B cell (primary cell): ENCODE measurements at regions not wholly inside any gene's neighbourhood (a gene's known extent, or its start where the extent isn't known, plus 50 kb on each side); places are given as distances from the start of the nearest gene placed in this dataset.

Source experiments
- ATAC-seq: fragments of 200-7000 bp; cut with Tn5 transposase; one replicate; pipeline ENCODE4 v1.10.0; 2021; ENCODE audit warnings: low read depth, mild to moderate bottlenecking, moderate number of reproducible peaks, moderate library complexity
- CTCF ChIA-PET: fragments of 350-600 bp; sonication (Branson Sonifier 250); formaldehyde crosslinking; loops from one replicate; lab custom pipeline; 2021; ENCODE audit warnings: antibody characterized with exemption, inconsistent platforms; lab: Charles Lee
- POLR2A ChIA-PET: fragments of 350-600 bp; sonication (Branson Sonifier 250); formaldehyde crosslinking; loops from one replicate; lab custom pipeline; 2021; ENCODE audit warnings: antibody characterized with exemption; lab: Charles Lee
- DNase-seq: peaks from one replicate; pipeline ENCODE4 v3.0.0; 2013
- H2AFZ ChIP-seq: 2 replicates; pipeline ENCODE4 v1.6.1; 2012; ENCODE audit warnings: mild to moderate bottlenecking, low read depth, low read length; ENCODE audit not compliant: insufficient read depth, poor library complexity, severe bottlenecking
- H3K27ac ChIP-seq, 2 donors: 1 replicate in 1 of 2; 2 replicates in 1 of 2; pipeline ENCODE4 v1.5.1; 2012 to 2013; ENCODE audit warnings: low read length in 2 of 2, mild to moderate bottlenecking in 2 of 2, moderate library complexity in 1 of 2
- H3K27me3 ChIP-seq, 4 experiments: fragments of 200-600 bp in 1 of 4; sonication (generic) in 1 of 4; replicated peaks in 1 of 4; 1 replicate in 2 of 4; 2 replicates in 2 of 4; pipeline versions ENCODE4 v1.6.1 to v1.7.0; 2013 to 2016; ENCODE audit warnings: low read length in 3 of 4, mild to moderate bottlenecking in 2 of 4, mixed read lengths in 1 of 4, moderate library complexity in 1 of 4; ENCODE audit not compliant: insufficient read depth in 4 of 4, control insufficient read depth in 3 of 4; ENCODE audit errors: control extremely low read depth in 1 of 4
- H3K36me3 ChIP-seq, 2 experiments: replicated peaks in 1 of 2; 1 replicate in 1 of 2; 2 replicates in 1 of 2; pipeline versions ENCODE4 v1.6.1 to v1.7.1; 2013; ENCODE audit warnings: low read length in 1 of 2; ENCODE audit not compliant: insufficient read depth in 2 of 2, control insufficient read depth in 1 of 2; ENCODE audit errors: control extremely low read depth in 1 of 2, extremely low read depth in 1 of 2
- H3K4me1 ChIP-seq, 2 donors: fragments of 200-600 bp in 1 of 2; sonication (generic) in 1 of 2; 1 replicate in 1 of 2; 2 replicates in 1 of 2; pipeline versions ENCODE4 v1.5.1 to v1.6.1; 2013 to 2017; ENCODE audit warnings: low read length in 2 of 2; ENCODE audit not compliant: control insufficient read depth in 2 of 2, insufficient read depth in 2 of 2
- H3K4me2 ChIP-seq: replicated peaks from 2 replicates; pipeline ENCODE3; 2012; ENCODE audit warnings: mild to moderate bottlenecking, low read depth, low read length; ENCODE audit not compliant: poor library complexity, severe bottlenecking
- H3K4me3 ChIP-seq, 5 experiments: fragments of 200-600 bp in 1 of 5; sonication (generic) in 1 of 5; 1 replicate in 3 of 5; 2 replicates in 2 of 5; pipeline versions ENCODE4 v1.5.1 to v1.7.0; 2011 to 2016; ENCODE audit warnings: low read length in 4 of 5, mild to moderate bottlenecking in 4 of 5, low read depth in 2 of 5, control low read depth in 1 of 5, moderate library complexity in 1 of 5; ENCODE audit not compliant: insufficient read depth in 1 of 5; ENCODE audit errors: control extremely low read depth in 1 of 5, extremely low read depth in 1 of 5
- H3K79me2 ChIP-seq: fragments of 200-600 bp; sonication (generic); one replicate; pipeline ENCODE4 v1.6.0; 2016; ENCODE audit warnings: low read length; ENCODE audit not compliant: control insufficient read depth, insufficient read depth
- H3K9ac ChIP-seq: fragments of 200-600 bp; sonication (generic); 2 replicates; pipeline ENCODE4 v1.6.1; 2017; ENCODE audit warnings: mild to moderate bottlenecking, low read length, moderate library complexity
- H3K9me3 ChIP-seq, 3 donors: one replicate each; pipeline versions ENCODE4 v1.6.1 to v1.7.1; 2013; ENCODE audit warnings: low read length in 2 of 3; ENCODE audit not compliant: control insufficient read depth in 2 of 3, insufficient read depth in 1 of 3; ENCODE audit errors: control extremely low read depth in 1 of 3
- H4K20me1 ChIP-seq: 2 replicates; pipeline ENCODE4 v1.6.0; 2012; ENCODE audit warnings: mild to moderate bottlenecking, low read length; ENCODE audit not compliant: insufficient read depth, control insufficient read depth, poor library complexity, severe bottlenecking
- H3K27ac Mint-ChIP-seq: one replicate; pipeline ENCODE4 v1.8.0; 2021; ENCODE audit warnings: mixed read lengths
- H3K27me3 Mint-ChIP-seq: one replicate; pipeline ENCODE4 v1.8.0; 2021; ENCODE audit warnings: mixed read lengths
- H3K4me1 Mint-ChIP-seq: one replicate; pipeline ENCODE4 v1.8.0; 2021; ENCODE audit warnings: mixed read lengths
- H3K4me3 Mint-ChIP-seq: one replicate; pipeline ENCODE4 v1.8.0; 2021; ENCODE audit warnings: mixed read lengths
- H3K9me3 Mint-ChIP-seq: one replicate; pipeline ENCODE4 v1.8.0; 2022; ENCODE audit warnings: mixed read lengths; ENCODE audit not compliant: insufficient read depth
- EZH2 ChIP-seq: IDR thresholded peaks from 2 replicates; pipeline ENCODE4 v1.6.1; 2012; ENCODE audit warnings: borderline replicate concordance, low read depth, mild to moderate bottlenecking, moderate library complexity, low read length; ENCODE audit not compliant: insufficient read depth, poor library complexity, severe bottlenecking
- WGBS: methylation state at CpG from one replicate; pipeline ENCODE4 v1.1.5; 2013; ENCODE audit warnings: missing lambda C conversion rate; ENCODE audit not compliant: insufficient coverage; 5-methylcytosine and 5-hydroxymethylcytosine counted together
- intact Hi-C: fragments of 100-400 bp; cut with micrococcal nuclease; formaldehyde crosslinking; loops from one replicate; pipeline ENCODE4 v1.10.0; 2022
- TF ChIP-seq, protein P1 (sequence below): fragments of 200-600 bp; IDR thresholded peaks from one replicate; pipeline ENCODE4 v1.8.0; 2022; ENCODE audit warnings: antibody characterized with exemption, mild to moderate bottlenecking

DNA sequence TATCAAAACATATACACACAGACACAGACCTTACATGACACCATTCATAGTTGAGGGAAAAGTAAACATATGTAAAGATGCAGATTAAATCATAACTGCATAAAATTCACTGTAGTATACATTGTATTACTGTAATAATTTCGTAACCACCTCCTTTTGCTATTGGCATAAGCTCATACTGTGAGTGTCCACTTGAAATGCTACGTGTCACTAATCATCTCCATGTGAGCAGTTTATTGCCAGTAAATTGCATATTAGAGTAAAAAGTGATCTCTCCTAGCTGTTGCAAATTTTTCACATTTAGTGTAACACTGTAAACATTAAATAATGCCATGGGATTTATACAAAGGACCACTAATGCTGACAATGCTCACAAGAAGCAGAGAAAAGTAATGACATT, 256.7 kb upstream of the GNPDA2 start:
- WGBS, result no CpG with 5 or more reads among the region's 2 CpGs
- ChIA-PET POLR2A (no interaction called here), CTCF (no interaction called here)

DNA sequence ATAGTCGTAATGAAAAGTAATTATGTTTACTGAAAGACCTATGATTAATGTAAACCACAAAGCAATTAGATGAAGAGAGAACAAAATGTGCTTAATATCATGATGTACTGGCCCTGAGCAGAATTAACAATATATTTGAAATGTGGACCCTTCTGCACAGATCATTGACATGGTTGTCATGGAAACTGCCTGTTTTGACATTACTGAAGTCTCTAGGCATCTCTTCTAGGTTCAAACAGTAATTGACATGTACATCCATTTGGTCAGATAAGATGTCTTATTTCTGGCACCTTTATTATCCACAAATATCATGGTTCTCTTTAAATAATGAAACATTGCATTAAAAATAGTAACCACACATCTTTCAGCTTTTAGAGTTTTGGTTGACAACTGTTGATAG, 251.7 kb upstream of the GNPDA2 start:
- TF ChIP-seq, protein P1, sequence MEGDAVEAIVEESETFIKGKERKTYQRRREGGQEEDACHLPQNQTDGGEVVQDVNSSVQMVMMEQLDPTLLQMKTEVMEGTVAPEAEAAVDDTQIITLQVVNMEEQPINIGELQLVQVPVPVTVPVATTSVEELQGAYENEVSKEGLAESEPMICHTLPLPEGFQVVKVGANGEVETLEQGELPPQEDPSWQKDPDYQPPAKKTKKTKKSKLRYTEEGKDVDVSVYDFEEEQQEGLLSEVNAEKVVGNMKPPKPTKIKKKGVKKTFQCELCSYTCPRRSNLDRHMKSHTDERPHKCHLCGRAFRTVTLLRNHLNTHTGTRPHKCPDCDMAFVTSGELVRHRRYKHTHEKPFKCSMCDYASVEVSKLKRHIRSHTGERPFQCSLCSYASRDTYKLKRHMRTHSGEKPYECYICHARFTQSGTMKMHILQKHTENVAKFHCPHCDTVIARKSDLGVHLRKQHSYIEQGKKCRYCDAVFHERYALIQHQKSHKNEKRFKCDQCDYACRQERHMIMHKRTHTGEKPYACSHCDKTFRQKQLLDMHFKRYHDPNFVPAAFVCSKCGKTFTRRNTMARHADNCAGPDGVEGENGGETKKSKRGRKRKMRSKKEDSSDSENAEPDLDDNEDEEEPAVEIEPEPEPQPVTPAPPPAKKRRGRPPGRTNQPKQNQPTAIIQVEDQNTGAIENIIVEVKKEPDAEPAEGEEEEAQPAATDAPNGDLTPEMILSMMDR, result no peak
- ChIA-PET CTCF (no interaction called here), POLR2A (no interaction called here)
- H3K27me3 Mint-ChIP-seq, result no peaks in the 10 kb centered on the region
- DNase-seq, result no peak
- Histone ChIP-seq H2AFZ (no peak overlapping the region), H3K36me3 (no peaks in the 10 kb centered on the region), H3K27ac (no peak overlapping the region), H3K9ac (no peak overlapping the region), H3K4me2 (no peak overlapping the region), H3K4me1 (no peaks in the 10 kb centered on the region), H3K4me3 (no peak overlapping the region), H3K27me3 (no peaks in the 10 kb centered on the region), H3K9me3 (no peaks in the 10 kb centered on the region), H3K79me2 (no peaks in the 10 kb centered on the region), H4K20me1 (no peaks in the 10 kb centered on the region)
- WGBS, result no CpG with 5 or more reads among the region's 1 CpG
- H3K9me3 Mint-ChIP-seq, result no peaks in the 10 kb centered on the region
- no peak overlapping the region for H3K27ac Mint-ChIP-seq
- H3K4me1 Mint-ChIP-seq, result no peaks in the 10 kb centered on the region
- H3K4me3 Mint-ChIP-seq, result no peak overlapping the region
- intact Hi-C loops, result no loop called here
- no peak for ATAC-seq

More for the DNA sequence above, 256.7 kb upstream of the GNPDA2 start:
- no peak overlapping the region for H3K4me2 ChIP-seq
- TF ChIP-seq EZH2, result no peak
- TF ChIP-seq, protein P1, result no peak
- DNase-seq (no peak), ATAC-seq (no peak)
- no peaks in the 10 kb centered on the region for H3K4me1 ChIP-seq
- H3K4me3 ChIP-seq, result no peak overlapping the region
- H3K27me3 ChIP-seq, result no peaks in the 10 kb centered on the region
- no peak overlapping the region for H3K4me3 Mint-ChIP-seq
- H3K27me3 Mint-ChIP-seq, result no peaks in the 10 kb centered on the region
- H3K36me3 ChIP-seq, result no peaks in the 10 kb centered on the region
- no peak overlapping the region for H3K27ac Mint-ChIP-seq
- no peak overlapping the region for H2AFZ ChIP-seq
- no peaks in the 10 kb centered on the region for H3K9me3 Mint-ChIP-seq
- H3K4me1 Mint-ChIP-seq, result no peaks in the 10 kb centered on the region
- H3K9me3 ChIP-seq, result no peaks in the 10 kb centered on the region
- no peaks in the 10 kb centered on the region for H3K79me2 ChIP-seq
- no peak overlapping the region for H3K27ac ChIP-seq
- no peak overlapping the region for H3K9ac ChIP-seq
- H4K20me1 ChIP-seq, result no peaks in the 10 kb centered on the region
- intact Hi-C loops, result no loop called here
